C4-2B (cell line): ENCODE measurements at regions not wholly inside any gene's neighbourhood (a gene's known extent, or its start where the extent isn't known, plus 50 kb on each side); places are given as distances from the start of the nearest gene placed in this dataset.

Experiments used
- ZFX ChIP-seq: fragments of 450-650 bp; IDR thresholded peaks from 2 replicates; pipeline ENCODE4 v1.6.1; 2017
- TF ChIP-seq, protein P1 (sequence below): fragments of 450-650 bp; conservative IDR thresholded peaks from 2 replicates; pipeline ENCODE4 v1.5.1; 2017; ENCODE audit warnings: mild to moderate bottlenecking

DNA sequence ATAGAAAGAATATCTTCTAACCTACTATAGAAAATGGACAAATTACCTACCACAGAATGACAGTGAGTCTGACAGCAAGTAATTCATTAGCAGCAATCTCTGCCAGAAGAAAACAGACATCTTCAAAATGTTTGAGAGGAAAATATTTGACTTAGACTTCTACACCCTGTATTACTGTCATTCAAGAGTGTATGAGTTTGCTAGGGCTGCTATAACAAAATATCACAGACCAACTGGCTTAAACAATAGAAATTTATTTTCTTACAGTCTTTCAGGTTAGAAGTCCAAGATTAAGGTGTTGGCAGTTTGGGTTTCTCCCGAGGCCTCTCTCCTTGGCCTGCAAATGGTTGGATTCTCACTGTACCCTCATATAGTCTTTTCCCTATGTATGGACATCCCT, 52.9 kb upstream of the FGGY start:
- TF ChIP-seq, protein P1, sequence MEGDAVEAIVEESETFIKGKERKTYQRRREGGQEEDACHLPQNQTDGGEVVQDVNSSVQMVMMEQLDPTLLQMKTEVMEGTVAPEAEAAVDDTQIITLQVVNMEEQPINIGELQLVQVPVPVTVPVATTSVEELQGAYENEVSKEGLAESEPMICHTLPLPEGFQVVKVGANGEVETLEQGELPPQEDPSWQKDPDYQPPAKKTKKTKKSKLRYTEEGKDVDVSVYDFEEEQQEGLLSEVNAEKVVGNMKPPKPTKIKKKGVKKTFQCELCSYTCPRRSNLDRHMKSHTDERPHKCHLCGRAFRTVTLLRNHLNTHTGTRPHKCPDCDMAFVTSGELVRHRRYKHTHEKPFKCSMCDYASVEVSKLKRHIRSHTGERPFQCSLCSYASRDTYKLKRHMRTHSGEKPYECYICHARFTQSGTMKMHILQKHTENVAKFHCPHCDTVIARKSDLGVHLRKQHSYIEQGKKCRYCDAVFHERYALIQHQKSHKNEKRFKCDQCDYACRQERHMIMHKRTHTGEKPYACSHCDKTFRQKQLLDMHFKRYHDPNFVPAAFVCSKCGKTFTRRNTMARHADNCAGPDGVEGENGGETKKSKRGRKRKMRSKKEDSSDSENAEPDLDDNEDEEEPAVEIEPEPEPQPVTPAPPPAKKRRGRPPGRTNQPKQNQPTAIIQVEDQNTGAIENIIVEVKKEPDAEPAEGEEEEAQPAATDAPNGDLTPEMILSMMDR = no peak
- TF ChIP-seq ZFX = no peak
